ENCODE measurements at regions not wholly inside any gene's neighbourhood (a gene's known extent, or its start where the extent isn't known, plus 50 kb on each side); places are given as distances from the start of the nearest gene placed in this dataset.
A peak's percentile ranks its signal among the peaks of the same experiment; 100 is the strongest.

GRCh38 chr10:8380833-8381496 is 326.5 kb downstream of the GATA3 start:
- Histone ChIP-seq H3K14ac (ENCODE audit: low read length) (peak overlapping the region; percentile 45), H3K4me1 (ENCODE audit: control insufficient read depth in 1 of 2, insufficient read depth in 2 of 2, low read length in 2 of 2) (peaks cover 7 to 9% of the 10 kb centered on the region in 2 experiments), H3K79me1 (ENCODE audit: low read length) (peaks cover 5% of the 10 kb centered on the region), H4K91ac (ENCODE audit: low read depth, low read length) (peak overlapping the region; percentile 22), H2BK120ac (ENCODE audit: insufficient read depth, low read length, poor library complexity) (peak overlapping the region; percentile 19), H2AFZ (ENCODE audit: insufficient read depth, low read length, poor library complexity) (no peak overlapping the region), H3K4me2 (ENCODE audit: low read length) (no peak overlapping the region), H3K23ac (ENCODE audit: low read length) (no peak overlapping the region), H2AK5ac (ENCODE audit: low read length) (no peak overlapping the region), H3K4me3 (ENCODE audit: low read depth, low read length) (no peak overlapping the region), H2BK5ac (ENCODE audit: low read depth, low read length, poor library complexity) (peak overlapping the region; percentile 38), H3K9me3 (ENCODE audit: insufficient read depth, low read depth, low read length) (no peaks in the 10 kb centered on the region), H3K9ac (ENCODE audit: low read length) (no peak overlapping the region), H3K27ac (ENCODE audit: low read depth, low read length) (peak overlapping the region; percentile 75), H3K79me2 (ENCODE audit: control insufficient read depth, insufficient read depth, low read length, poor library complexity) (no peaks in the 10 kb centered on the region), H4K8ac (ENCODE audit: low read depth, low read length) (no peak overlapping the region), H2BK12ac (ENCODE audit: low read length) (peak overlapping the region; percentile 69), H4K12ac (ENCODE audit: low read depth, low read length) (no peak overlapping the region), H3K18ac (ENCODE audit: low read length) (no peak overlapping the region), H3K4ac (ENCODE audit: low read depth, low read length) (no peak overlapping the region), H3K36me3 (ENCODE audit: control insufficient read depth in 1 of 2, insufficient read depth in 2 of 2, low read length in 2 of 2) (no peaks in the 10 kb centered on the region), H3K27me3 (ENCODE audit: insufficient read depth, low read length) (no peaks in the 10 kb centered on the region)
- WGBS (ENCODE audit: extremely low coverage, insufficient coverage, insufficient read length) = no CpG with 5 or more reads among the region's 3 CpGs
- DNase-seq = no peak

DNA sequence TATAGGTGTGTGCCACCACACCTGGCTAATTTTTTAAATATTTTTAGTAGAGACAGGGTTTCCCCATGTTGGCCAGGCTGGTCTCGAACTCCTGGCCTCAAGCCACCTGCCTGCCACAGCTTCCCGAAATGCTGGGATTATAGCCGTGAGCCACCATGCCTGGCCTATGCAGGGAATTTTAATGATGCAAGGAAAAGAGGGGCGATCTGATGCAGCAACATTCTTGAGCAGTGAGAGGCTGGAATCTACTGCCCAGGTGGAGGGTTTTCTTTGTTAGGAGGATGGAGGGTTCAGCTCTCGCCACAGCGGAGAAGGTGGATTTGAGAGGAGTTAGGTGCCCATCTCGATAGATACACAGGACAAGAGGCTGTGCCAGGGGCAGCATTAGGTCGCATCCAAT is 332.3 kb downstream of the GATA3 start:
- Histone ChIP-seq H3K4me2 (ENCODE audit: low read length) (no peak overlapping the region), H2AK5ac (ENCODE audit: low read length) (no peak overlapping the region), H3K36me3 (ENCODE audit: control insufficient read depth in 1 of 2, insufficient read depth in 2 of 2, low read length in 2 of 2) (no peaks in the 10 kb centered on the region), H3K79me1 (ENCODE audit: low read length) (peaks cover 2% of the 10 kb centered on the region), H3K18ac (ENCODE audit: low read length) (no peak overlapping the region), H3K4me1 (ENCODE audit: control insufficient read depth in 1 of 2, insufficient read depth in 2 of 2, low read length in 2 of 2) (peaks cover 3% of the 10 kb centered on the region in 2 experiments), H3K9me3 (ENCODE audit: insufficient read depth, low read depth, low read length) (no peaks in the 10 kb centered on the region), H2AFZ (ENCODE audit: insufficient read depth, low read length, poor library complexity) (no peak overlapping the region), H3K27ac (ENCODE audit: low read depth, low read length) (no peak overlapping the region), H3K4me3 (ENCODE audit: low read depth, low read length) (no peak overlapping the region), H3K23ac (ENCODE audit: low read length) (no peak overlapping the region), H2BK5ac (ENCODE audit: low read depth, low read length, poor library complexity) (no peak overlapping the region), H2BK12ac (ENCODE audit: low read length) (no peak overlapping the region), H3K27me3 (ENCODE audit: insufficient read depth, low read length) (no peaks in the 10 kb centered on the region), H3K79me2 (ENCODE audit: control insufficient read depth, insufficient read depth, low read length, poor library complexity) (no peaks in the 10 kb centered on the region), H3K4ac (ENCODE audit: low read depth, low read length) (no peak overlapping the region), H4K91ac (ENCODE audit: low read depth, low read length) (no peak overlapping the region), H4K12ac (ENCODE audit: low read depth, low read length) (no peak overlapping the region), H2BK120ac (ENCODE audit: insufficient read depth, low read length, poor library complexity) (no peak overlapping the region), H4K8ac (ENCODE audit: low read depth, low read length) (no peak overlapping the region), H3K14ac (ENCODE audit: low read length) (no peak overlapping the region), H3K9ac (ENCODE audit: low read length) (no peak overlapping the region)
- no CpG with 5 or more reads among the region's 8 CpGs for WGBS (ENCODE audit: extremely low coverage, insufficient coverage, insufficient read length)
- peak; percentile 62 to 84 for DNase-seq

GRCh38 chr10:8389630-8390029 is 335.1 kb downstream of the GATA3 start:
- no peak overlapping the region for H3K4me2 ChIP-seq (ENCODE audit: low read length)
- no peak overlapping the region for H2BK12ac ChIP-seq (ENCODE audit: low read length)
- no peak overlapping the region for H2BK120ac ChIP-seq (ENCODE audit: insufficient read depth, low read length, poor library complexity)
- no peak overlapping the region for H2AFZ ChIP-seq (ENCODE audit: insufficient read depth, low read length, poor library complexity)
- H3K14ac ChIP-seq (ENCODE audit: low read length) = no peak overlapping the region
- H3K79me1 ChIP-seq (ENCODE audit: low read length) = peaks cover 2% of the 10 kb centered on the region
- H3K27ac ChIP-seq (ENCODE audit: low read depth, low read length) = no peak overlapping the region
- H3K23ac ChIP-seq (ENCODE audit: low read length) = no peak overlapping the region
- H3K36me3 ChIP-seq (ENCODE audit: control insufficient read depth in 1 of 2, insufficient read depth in 2 of 2, low read length in 2 of 2) = no peaks in the 10 kb centered on the region
- H3K4ac ChIP-seq (ENCODE audit: low read depth, low read length) = no peak overlapping the region
- no peaks in the 10 kb centered on the region for H3K27me3 ChIP-seq (ENCODE audit: insufficient read depth, low read length)
- H2AK5ac ChIP-seq (ENCODE audit: low read length) = no peak overlapping the region
- peaks cover 5 to 7% of the 10 kb centered on the region in 2 experiments for H3K4me1 ChIP-seq (ENCODE audit: control insufficient read depth in 1 of 2, insufficient read depth in 2 of 2, low read length in 2 of 2)
- H3K18ac ChIP-seq (ENCODE audit: low read length) = no peak overlapping the region
- no CpG with 5 or more reads among the region's 2 CpGs for WGBS (ENCODE audit: extremely low coverage, insufficient coverage, insufficient read length)
- H3K79me2 ChIP-seq (ENCODE audit: control insufficient read depth, insufficient read depth, low read length, poor library complexity) = no peaks in the 10 kb centered on the region
- DNase-seq = peak; percentile 44 to 83
- no peak overlapping the region for H4K8ac ChIP-seq (ENCODE audit: low read depth, low read length)
- no peak overlapping the region for H2BK5ac ChIP-seq (ENCODE audit: low read depth, low read length, poor library complexity)
- no peak overlapping the region for H4K12ac ChIP-seq (ENCODE audit: low read depth, low read length)
- H4K91ac ChIP-seq (ENCODE audit: low read depth, low read length) = no peak overlapping the region
- no peak overlapping the region for H3K9ac ChIP-seq (ENCODE audit: low read length)
- no peak overlapping the region for H3K4me3 ChIP-seq (ENCODE audit: low read depth, low read length)
- no peaks in the 10 kb centered on the region for H3K9me3 ChIP-seq (ENCODE audit: insufficient read depth, low read depth, low read length)

- Histone ChIP-seq H2BK12ac (ENCODE audit: low read length) (no peak overlapping the region), H3K79me2 (ENCODE audit: control insufficient read depth, insufficient read depth, low read length, poor library complexity) (no peaks in the 10 kb centered on the region), H3K36me3 (ENCODE audit: control insufficient read depth in 1 of 2, insufficient read depth in 2 of 2, low read length in 2 of 2) (no peaks in the 10 kb centered on the region), H3K79me1 (ENCODE audit: low read length) (peaks cover 2% of the 10 kb centered on the region), H3K27me3 (ENCODE audit: insufficient read depth, low read length) (no peaks in the 10 kb centered on the region), H2AK5ac (ENCODE audit: low read length) (no peak overlapping the region), H4K8ac (ENCODE audit: low read depth, low read length) (no peak overlapping the region), H3K9ac (ENCODE audit: low read length) (no peak overlapping the region), H4K91ac (ENCODE audit: low read depth, low read length) (no peak overlapping the region), H2BK5ac (ENCODE audit: low read depth, low read length, poor library complexity) (no peak overlapping the region), H3K4ac (ENCODE audit: low read depth, low read length) (no peak overlapping the region), H3K4me1 (ENCODE audit: control insufficient read depth in 1 of 2, insufficient read depth in 2 of 2, low read length in 2 of 2) (peaks cover 5 to 6% of the 10 kb centered on the region in 2 experiments), H3K27ac (ENCODE audit: low read depth, low read length) (no peak overlapping the region), H3K4me3 (ENCODE audit: low read depth, low read length) (no peak overlapping the region), H3K9me3 (ENCODE audit: insufficient read depth, low read depth, low read length) (no peaks in the 10 kb centered on the region), H4K12ac (ENCODE audit: low read depth, low read length) (no peak overlapping the region), H3K23ac (ENCODE audit: low read length) (no peak overlapping the region), H3K4me2 (ENCODE audit: low read length) (no peak overlapping the region), H2BK120ac (ENCODE audit: insufficient read depth, low read length, poor library complexity) (no peak overlapping the region), H3K14ac (ENCODE audit: low read length) (no peak overlapping the region), H2AFZ (ENCODE audit: insufficient read depth, low read length, poor library complexity) (no peak overlapping the region), H3K18ac (ENCODE audit: low read length) (no peak overlapping the region)
- peak; percentile 55 to 92 for DNase-seq
- no CpG with 5 or more reads among the region's 2 CpGs for WGBS (ENCODE audit: extremely low coverage, insufficient coverage, insufficient read length)
Observed at GRCh38 chr10:8392216-8392615, 337.7 kb downstream of the GATA3 start.
